WTC11 (cell line): ENCODE measurements at regions not wholly inside any gene's neighbourhood (a gene's known extent, or its start where the extent isn't known, plus 50 kb on each side); places are given as distances from the start of the nearest gene placed in this dataset.

ENCODE experiments used
- ATAC-seq: fragments of 200-7000 bp; cut with Tn5 transposase; 2 replicates; pipeline ENCODE4 v1.10.0; 2021; ENCODE audit warnings: mild to moderate bottlenecking, moderate library complexity
- CTCF ChIA-PET: fragments of 300-600 bp; sonication (Branson Sonifier 250); formaldehyde crosslinking; loops from one replicate; lab custom pipeline; 2021; ENCODE audit warnings: antibody characterized with exemption; lab: Charles Lee
- POLR2A ChIA-PET: fragments of 350-600 bp; sonication (Branson Sonifier 250); formaldehyde crosslinking; loops from one replicate; lab custom pipeline; 2021; ENCODE audit warnings: antibody characterized with exemption; lab: Charles Lee
- DNase-seq: peaks from one replicate; pipeline ENCODE4 v3.0.0; 2021; ENCODE audit warnings: low spot score
- H3K27ac Mint-ChIP-seq: 2 replicates; pipeline ENCODE4 v1.8.0; 2021; ENCODE audit warnings: mixed read lengths
- H3K27me3 Mint-ChIP-seq: 2 replicates; pipeline ENCODE4 v1.8.0; 2021; ENCODE audit warnings: low read depth, mild to moderate bottlenecking, moderate library complexity, mixed read lengths
- H3K36me3 Mint-ChIP-seq: 2 replicates; pipeline ENCODE4 v1.8.0; 2021; ENCODE audit warnings: mixed read lengths
- H3K4me1 Mint-ChIP-seq: 2 replicates; pipeline ENCODE4 v1.8.0; 2022; ENCODE audit warnings: mixed read lengths
- H3K4me3 Mint-ChIP-seq: 2 replicates; pipeline ENCODE4 v1.8.0; 2021; ENCODE audit warnings: mild to moderate bottlenecking, moderate library complexity, mixed read lengths
- H3K9me3 Mint-ChIP-seq: 2 replicates; pipeline ENCODE4 v1.8.0; 2021; ENCODE audit warnings: mixed read lengths
- CBFB ChIP-seq: sonication (generic); formaldehyde crosslinking; IDR thresholded peaks from 2 replicates; pipeline ENCODE4 v1.8.1; 2022; ENCODE audit warnings: mild to moderate bottlenecking, low read depth, missing genetic modification reagents
- CREM ChIP-seq: sonication (generic); formaldehyde crosslinking; IDR thresholded peaks from 2 replicates; pipeline ENCODE4 v1.8.1; 2022; ENCODE audit warnings: mild to moderate bottlenecking, missing genetic modification reagents, moderate library complexity
- E2F1 ChIP-seq: sonication (generic); formaldehyde crosslinking; IDR thresholded peaks from 2 replicates; pipeline ENCODE4 v1.8.0; 2022; ENCODE audit warnings: mild to moderate bottlenecking, missing genetic modification reagents
- FOXK1 ChIP-seq: sonication (generic); formaldehyde crosslinking; IDR thresholded peaks from 2 replicates; pipeline ENCODE4 v1.8.0; 2022; ENCODE audit warnings: mild to moderate bottlenecking, moderate library complexity, missing genetic modification reagents
- GTF2I ChIP-seq: fragments of 250-450 bp; sonication (Bioruptor Pico); conservative IDR thresholded peaks from 2 replicates; pipeline ENCODE4 v1.4.0; 2021; ENCODE audit warnings: mild to moderate bottlenecking
- HMGXB4 ChIP-seq: sonication (generic); formaldehyde crosslinking; IDR thresholded peaks from 2 replicates; pipeline ENCODE4 v1.8.1; 2023; ENCODE audit warnings: mild to moderate bottlenecking, moderate library complexity, missing genetic modification reagents
- JAZF1 ChIP-seq: fragments of 250-450 bp; sonication (Bioruptor Pico); IDR thresholded peaks from 2 replicates; pipeline ENCODE4 v1.9.0; 2021; ENCODE audit warnings: moderate library complexity, mild to moderate bottlenecking, inconsistent platforms
- MLX ChIP-seq: sonication (generic); formaldehyde crosslinking; IDR thresholded peaks from 2 replicates; pipeline ENCODE4 v1.8.1; 2023; ENCODE audit warnings: mild to moderate bottlenecking, missing genetic modification reagents, moderate library complexity
- MYBL2 ChIP-seq: sonication (generic); formaldehyde crosslinking; IDR thresholded peaks from 2 replicates; pipeline ENCODE4 v1.8.1; 2023; ENCODE audit warnings: mild to moderate bottlenecking, moderate library complexity, missing genetic modification reagents
- NFYB ChIP-seq: sonication (generic); formaldehyde crosslinking; conservative IDR thresholded peaks from 2 replicates; pipeline ENCODE4 v1.8.0; 2022; ENCODE audit warnings: low read depth, missing genetic modification reagents
- OVOL2 ChIP-seq: fragments of 250-450 bp; sonication (Bioruptor Pico); IDR thresholded peaks from 2 replicates; pipeline ENCODE4 v1.9.0; 2021; ENCODE audit warnings: mild to moderate bottlenecking, borderline replicate concordance
- RELA ChIP-seq: sonication (generic); formaldehyde crosslinking; IDR thresholded peaks from 2 replicates; pipeline ENCODE4 v1.8.1; 2022; ENCODE audit warnings: missing genetic modification reagents, mild to moderate bottlenecking, borderline replicate concordance
- SP1 ChIP-seq: sonication (generic); formaldehyde crosslinking; conservative IDR thresholded peaks from 2 replicates; pipeline ENCODE4 v1.8.1; 2022; ENCODE audit warnings: missing genetic modification reagents
- TEAD1 ChIP-seq: sonication (generic); formaldehyde crosslinking; IDR thresholded peaks from 2 replicates; pipeline ENCODE4 v1.8.0; 2022; ENCODE audit warnings: mild to moderate bottlenecking, missing genetic modification reagents
- TP53 ChIP-seq: sonication (generic); formaldehyde crosslinking; IDR thresholded peaks from 2 replicates; pipeline ENCODE4 v1.8.1; 2023; ENCODE audit warnings: mild to moderate bottlenecking, missing genetic modification reagents
- USF2 ChIP-seq: sonication (generic); formaldehyde crosslinking; IDR thresholded peaks from 2 replicates; pipeline ENCODE4 v1.8.1; 2023; ENCODE audit warnings: mild to moderate bottlenecking, missing genetic modification reagents, moderate library complexity
- ZNF219 ChIP-seq: sonication (generic); formaldehyde crosslinking; IDR thresholded peaks from 2 replicates; pipeline ENCODE4 v1.8.0; 2023; ENCODE audit warnings: missing genetic modification reagents, mild to moderate bottlenecking, borderline replicate concordance
- ZNF416 ChIP-seq: fragments of 250-450 bp; sonication (Bioruptor Pico); IDR thresholded peaks from 2 replicates; pipeline ENCODE4 v1.9.0; 2021; ENCODE audit warnings: mild to moderate bottlenecking, inconsistent platforms
- TF ChIP-seq, protein P1 (sequence below): sonication (generic); formaldehyde crosslinking; IDR thresholded peaks from 2 replicates; pipeline ENCODE4 v1.8.1; 2022; ENCODE audit warnings: mild to moderate bottlenecking, moderate library complexity, missing genetic modification reagents
- TF ChIP-seq, protein P2 (sequence below): sonication (generic); formaldehyde crosslinking; IDR thresholded peaks from 2 replicates; pipeline ENCODE4 v1.8.1; 2022; ENCODE audit warnings: low read depth, missing genetic modification reagents, borderline replicate concordance
- TF ChIP-seq, protein P3 (sequence below): sonication (generic); formaldehyde crosslinking; IDR thresholded peaks from 2 replicates; pipeline ENCODE4 v1.8.0; 2022; ENCODE audit warnings: mild to moderate bottlenecking, missing genetic modification reagents
- TF ChIP-seq, protein P4 (sequence below): fragments of 250-450 bp; sonication (Bioruptor Pico); IDR thresholded peaks from 2 replicates; pipeline ENCODE4 v2.1.2; 2022; ENCODE audit warnings: mild to moderate bottlenecking, moderate library complexity
- TF ChIP-seq, protein P5 (sequence below): fragments of 250-450 bp; sonication (Bioruptor Pico); IDR thresholded peaks from 2 replicates; pipeline ENCODE4 v1.9.0; 2021; ENCODE audit warnings: moderate library complexity, mild to moderate bottlenecking, inconsistent platforms, borderline replicate concordance

- POLR2A ChIA-PET = no interaction called here
- TF ChIP-seq CBFB (no peak), MLX (no peak), MYBL2 (CRISPR knock-in tag) (no peak)
- TF ChIP-seq, protein P1, sequence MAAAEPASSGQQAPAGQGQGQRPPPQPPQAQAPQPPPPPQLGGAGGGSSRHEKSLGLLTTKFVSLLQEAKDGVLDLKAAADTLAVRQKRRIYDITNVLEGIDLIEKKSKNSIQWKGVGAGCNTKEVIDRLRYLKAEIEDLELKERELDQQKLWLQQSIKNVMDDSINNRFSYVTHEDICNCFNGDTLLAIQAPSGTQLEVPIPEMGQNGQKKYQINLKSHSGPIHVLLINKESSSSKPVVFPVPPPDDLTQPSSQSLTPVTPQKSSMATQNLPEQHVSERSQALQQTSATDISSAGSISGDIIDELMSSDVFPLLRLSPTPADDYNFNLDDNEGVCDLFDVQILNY (CRISPR knock-in tag) = no peak
- Mint-ChIP-seq H3K27me3 (no peaks in the 10 kb centered on the region), H3K27ac (no peak overlapping the region), H3K9me3 (peaks cover 18% of the 10 kb centered on the region), H3K4me1 (no peaks in the 10 kb centered on the region), H3K36me3 (no peaks in the 10 kb centered on the region), H3K4me3 (no peak overlapping the region)
- DNase-seq = no peak
- ATAC-seq = no peak
- CTCF ChIA-PET = interaction anchor here (1.0 kb wide), 1 partner anchor 62 kb away, joined by 5 read pairs; no protein-coding TSS in a partner anchor
These were observed 374.7 kb downstream of the ZSWIM6 start for GRCh38 chr5:61706751-61707150.

GRCh38 chr5:61719124-61719523, 387.1 kb downstream of the ZSWIM6 start:
- peaks cover 13% of the 10 kb centered on the region for H3K36me3 Mint-ChIP-seq
- H3K27me3 Mint-ChIP-seq = no peaks in the 10 kb centered on the region
- TF ChIP-seq OVOL2 (CRISPR knock-in tag) (no peak), ZNF219 (CRISPR knock-in tag) (no peak), USF2 (CRISPR knock-in tag) (no peak), CBFB (no peak), TEAD1 (CRISPR knock-in tag) (no peak), TP53 (CRISPR knock-in tag) (no peak), GTF2I (CRISPR knock-in tag) (no peak), HMGXB4 (CRISPR knock-in tag) (no peak), SP1 (CRISPR knock-in tag) (no peak)
- TF ChIP-seq, protein P2, sequence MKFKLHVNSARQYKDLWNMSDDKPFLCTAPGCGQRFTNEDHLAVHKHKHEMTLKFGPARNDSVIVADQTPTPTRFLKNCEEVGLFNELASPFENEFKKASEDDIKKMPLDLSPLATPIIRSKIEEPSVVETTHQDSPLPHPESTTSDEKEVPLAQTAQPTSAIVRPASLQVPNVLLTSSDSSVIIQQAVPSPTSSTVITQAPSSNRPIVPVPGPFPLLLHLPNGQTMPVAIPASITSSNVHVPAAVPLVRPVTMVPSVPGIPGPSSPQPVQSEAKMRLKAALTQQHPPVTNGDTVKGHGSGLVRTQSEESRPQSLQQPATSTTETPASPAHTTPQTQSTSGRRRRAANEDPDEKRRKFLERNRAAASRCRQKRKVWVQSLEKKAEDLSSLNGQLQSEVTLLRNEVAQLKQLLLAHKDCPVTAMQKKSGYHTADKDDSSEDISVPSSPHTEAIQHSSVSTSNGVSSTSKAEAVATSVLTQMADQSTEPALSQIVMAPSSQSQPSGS (CRISPR knock-in tag) = no peak
- TF ChIP-seq, protein P3, sequence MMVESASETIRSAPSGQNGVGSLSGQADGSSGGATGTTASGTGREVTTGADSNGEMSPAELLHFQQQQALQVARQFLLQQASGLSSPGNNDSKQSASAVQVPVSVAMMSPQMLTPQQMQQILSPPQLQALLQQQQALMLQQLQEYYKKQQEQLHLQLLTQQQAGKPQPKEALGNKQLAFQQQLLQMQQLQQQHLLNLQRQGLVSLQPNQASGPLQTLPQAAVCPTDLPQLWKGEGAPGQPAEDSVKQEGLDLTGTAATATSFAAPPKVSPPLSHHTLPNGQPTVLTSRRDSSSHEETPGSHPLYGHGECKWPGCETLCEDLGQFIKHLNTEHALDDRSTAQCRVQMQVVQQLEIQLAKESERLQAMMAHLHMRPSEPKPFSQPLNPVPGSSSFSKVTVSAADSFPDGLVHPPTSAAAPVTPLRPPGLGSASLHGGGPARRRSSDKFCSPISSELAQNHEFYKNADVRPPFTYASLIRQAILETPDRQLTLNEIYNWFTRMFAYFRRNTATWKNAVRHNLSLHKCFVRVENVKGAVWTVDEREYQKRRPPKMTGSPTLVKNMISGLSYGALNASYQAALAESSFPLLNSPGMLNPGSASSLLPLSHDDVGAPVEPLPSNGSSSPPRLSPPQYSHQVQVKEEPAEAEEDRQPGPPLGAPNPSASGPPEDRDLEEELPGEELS (CRISPR knock-in tag) = no peak
- H3K9me3 Mint-ChIP-seq = peaks cover 27% of the 10 kb centered on the region
- DNase-seq (no peak), ATAC-seq (no peak)
- H3K4me1 Mint-ChIP-seq = peaks cover 12% of the 10 kb centered on the region
- ChIA-PET CTCF (interaction anchor here (1.6 kb wide), 1 partner anchor 49 kb away, joined by 5 read pairs; no protein-coding TSS in a partner anchor), POLR2A (no interaction called here)
- no peak overlapping the region for H3K4me3 Mint-ChIP-seq
- no peak overlapping the region for H3K27ac Mint-ChIP-seq

GRCh38 chr5:61720829-61721228, 388.8 kb downstream of the ZSWIM6 start:
- ChIA-PET CTCF (no interaction called here), POLR2A (no interaction called here)
- peaks cover 27% of the 10 kb centered on the region for H3K9me3 Mint-ChIP-seq
- TF ChIP-seq E2F1 (no peak), RELA (CRISPR knock-in tag) (no peak), JAZF1 (CRISPR knock-in tag) (no peak), NFYB (CRISPR knock-in tag) (no peak), CREM (CRISPR knock-in tag) (no peak), FOXK1 (CRISPR knock-in tag) (no peak), ZNF416 (no peak)
- TF ChIP-seq, protein P4, sequence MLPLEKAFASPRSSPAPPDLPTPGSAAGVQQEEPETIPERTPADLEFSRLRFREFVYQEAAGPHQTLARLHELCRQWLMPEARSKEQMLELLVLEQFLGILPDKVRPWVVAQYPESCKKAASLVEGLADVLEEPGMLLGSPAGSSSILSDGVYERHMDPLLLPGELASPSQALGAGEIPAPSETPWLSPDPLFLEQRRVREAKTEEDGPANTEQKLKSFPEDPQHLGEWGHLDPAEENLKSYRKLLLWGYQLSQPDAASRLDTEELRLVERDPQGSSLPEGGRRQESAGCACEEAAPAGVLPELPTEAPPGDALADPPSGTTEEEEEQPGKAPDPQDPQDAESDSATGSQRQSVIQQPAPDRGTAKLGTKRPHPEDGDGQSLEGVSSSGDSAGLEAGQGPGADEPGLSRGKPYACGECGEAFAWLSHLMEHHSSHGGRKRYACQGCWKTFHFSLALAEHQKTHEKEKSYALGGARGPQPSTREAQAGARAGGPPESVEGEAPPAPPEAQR (CRISPR knock-in tag) = no peak
- TF ChIP-seq, protein P5, sequence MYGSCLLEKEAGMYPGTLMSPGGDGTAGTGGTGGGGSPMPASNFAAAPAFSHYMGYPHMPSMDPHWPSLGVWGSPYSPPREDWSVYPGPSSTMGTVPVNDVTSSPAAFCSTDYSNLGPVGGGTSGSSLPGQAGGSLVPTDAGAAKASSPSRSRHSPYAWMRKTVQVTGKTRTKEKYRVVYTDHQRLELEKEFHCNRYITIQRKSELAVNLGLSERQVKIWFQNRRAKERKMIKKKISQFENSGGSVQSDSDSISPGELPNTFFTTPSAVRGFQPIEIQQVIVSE (CRISPR knock-in tag) = no peak

More at GRCh38 chr5:61720829-61721228, 388.8 kb downstream of the ZSWIM6 start:
- DNase-seq (no peak), ATAC-seq (no peak)
- no peaks in the 10 kb centered on the region for H3K27me3 Mint-ChIP-seq
- no peak overlapping the region for H3K4me3 Mint-ChIP-seq
- peaks cover 13% of the 10 kb centered on the region for H3K36me3 Mint-ChIP-seq
- H3K27ac Mint-ChIP-seq = no peak overlapping the region
- peaks cover 12% of the 10 kb centered on the region for H3K4me1 Mint-ChIP-seq
